ENCODE measurements at regions not wholly inside any gene's neighbourhood (a gene's known extent, or its start where the extent isn't known, plus 50 kb on each side); places are given as distances from the start of the nearest gene placed in this dataset.

DNA sequence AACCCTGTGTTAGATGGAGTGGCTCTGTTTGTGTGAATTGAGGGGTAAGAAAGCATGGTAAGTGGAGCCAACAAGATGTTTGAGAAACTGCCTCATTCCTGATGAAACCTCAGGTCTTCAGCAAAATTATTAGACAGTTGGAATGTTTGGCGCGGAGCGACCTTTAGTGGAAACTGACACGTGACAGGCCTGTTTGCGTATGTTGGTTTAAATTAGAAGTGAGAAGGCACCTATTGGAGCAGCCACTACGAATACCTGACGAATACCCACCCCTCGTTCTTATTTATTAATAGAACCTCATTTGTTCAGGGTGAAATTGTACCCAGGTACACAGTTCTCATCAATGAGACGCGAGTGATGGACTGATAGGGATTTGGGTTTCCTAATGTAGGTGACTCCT, 63.2 kb upstream of the MIR17HG start:
- DNase-seq (ENCODE audit: extremely low read depth, low read depth, low spot score) = no peak

GRCh38 chr13:91286317-91286716, 61.2 kb upstream of the MIR17HG start:
- DNase-seq (ENCODE audit: extremely low read depth, low read depth, low spot score) = no peak

GRCh38 chr13:91291078-91291477, 56.4 kb upstream of the MIR17HG start:
- DNase-seq (ENCODE audit: extremely low read depth, low read depth, low spot score) = no peak

GRCh38 chr13:91292630-91293221, 54.8 kb upstream of the MIR17HG start:
- no peak for DNase-seq (ENCODE audit: extremely low read depth, low read depth, low spot score)

- no peak for DNase-seq (ENCODE audit: extremely low read depth, low read depth, low spot score)
These were observed 51.6 kb upstream of the MIR17HG start for GRCh38 chr13:91295712-91296410.

DNA sequence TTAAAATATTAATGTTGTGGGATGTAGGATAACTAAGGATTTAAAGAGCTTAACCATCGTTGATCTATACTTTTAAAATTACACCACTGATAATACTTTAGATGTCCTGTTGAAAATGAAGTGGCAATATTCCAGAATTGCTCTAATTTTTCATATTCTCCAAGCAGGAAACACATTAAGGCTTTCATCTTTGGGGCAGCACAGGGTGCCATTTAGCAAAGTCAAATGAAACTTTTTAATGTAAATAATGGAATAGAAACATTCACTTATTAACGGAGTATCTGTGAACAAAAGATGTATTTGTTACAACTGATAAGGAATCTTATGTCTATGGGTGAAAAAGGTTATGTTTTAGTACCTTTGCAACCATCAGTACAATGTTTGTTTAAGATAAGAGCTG, 50.0 kb upstream of the MIR17HG start:
- DNase-seq (ENCODE audit: extremely low read depth, low read depth, low spot score) = no peak

Measured in glomerular endothelial cell (primary cell).